ENCODE measurements at regions not wholly inside any gene's neighbourhood (a gene's known extent, or its start where the extent isn't known, plus 50 kb on each side); places are given as distances from the start of the nearest gene placed in this dataset.
"Not testable (repeated sequence)": the region's sequence is repeated elsewhere in the genome, so short reads cannot be mapped to it uniquely, and the experiment has no call there.

DNA sequence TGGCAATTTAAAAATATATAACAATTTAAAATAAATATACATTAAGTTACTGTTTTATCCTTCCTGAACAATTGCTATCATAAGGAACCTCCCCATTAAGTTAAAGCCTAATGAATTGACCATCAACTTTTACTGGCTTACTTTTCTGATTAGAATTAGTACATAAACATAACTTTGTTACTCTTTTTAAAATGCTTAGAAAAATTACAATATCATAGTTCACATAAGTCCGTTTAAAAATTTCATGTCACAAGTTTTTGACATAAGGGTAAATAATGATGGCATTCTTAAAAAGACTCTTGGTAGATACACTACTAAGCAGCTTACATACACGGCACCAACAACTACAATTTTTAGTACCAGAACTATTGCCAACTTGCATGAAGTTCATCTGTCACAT lies 1308.6 kb downstream of the FSCB start:
- intact Hi-C loops (cut with micrococcal nuclease): no loop called here

DNA sequence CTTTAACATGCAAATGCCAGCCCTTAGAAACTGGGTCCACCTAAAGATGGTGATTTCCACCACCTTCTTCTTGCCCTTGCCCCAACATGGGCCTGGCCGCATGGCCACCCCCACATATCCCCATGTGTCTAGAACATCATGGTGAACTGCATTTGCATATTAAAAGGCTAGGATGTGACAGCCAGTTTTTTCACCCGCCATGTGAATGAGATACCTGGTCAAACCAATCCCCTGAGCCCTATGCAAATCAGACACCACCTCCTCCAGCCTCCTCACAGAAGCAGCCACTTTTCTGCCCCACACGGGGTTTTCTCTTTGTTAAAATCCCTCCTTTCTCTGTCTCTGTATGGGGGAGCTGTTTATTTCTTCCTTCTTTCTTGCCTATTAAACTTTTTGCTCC lies 1322.5 kb downstream of the FSCB start:
- intact Hi-C loops (cut with micrococcal nuclease): no loop called here

DNA sequence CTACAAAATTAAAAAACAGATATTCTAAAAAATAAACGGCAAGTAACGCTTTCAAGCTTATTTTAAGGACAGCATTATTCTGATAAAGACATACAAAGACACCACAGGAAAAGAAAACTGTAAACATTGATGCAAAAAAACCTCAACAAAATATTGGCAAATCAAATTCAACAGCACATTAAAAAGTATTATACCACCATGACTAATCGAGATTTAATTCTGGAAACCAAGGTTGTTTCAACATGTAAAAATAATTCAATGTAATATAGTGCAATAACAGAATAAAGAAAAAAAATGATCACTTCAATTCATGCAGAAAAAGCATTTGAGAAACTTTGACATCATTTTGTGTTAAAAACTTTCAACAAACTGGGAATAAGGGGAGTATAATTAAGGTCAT lies 1323.2 kb downstream of the FSCB start:
- intact Hi-C loops (cut with micrococcal nuclease): no loop called here

DNA sequence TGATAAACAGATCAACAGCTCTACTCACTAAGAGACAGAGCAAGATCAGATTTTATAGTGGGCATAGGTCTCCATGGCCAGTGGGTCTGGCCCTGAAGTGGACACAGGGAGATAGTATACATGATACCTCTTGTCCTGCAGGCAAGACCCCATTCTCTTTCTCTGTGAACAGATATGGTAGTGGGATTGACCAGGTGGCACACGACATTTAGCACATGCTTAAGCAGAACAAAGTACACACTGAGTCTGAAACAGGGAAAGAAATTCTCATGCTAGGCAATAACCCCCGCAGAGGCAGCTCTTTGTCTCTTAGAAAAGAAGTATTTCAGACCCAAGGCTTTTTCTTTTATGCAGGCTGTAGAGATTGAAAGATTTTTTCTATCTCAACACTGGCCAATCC lies 1331.2 kb downstream of the FSCB start:
- intact Hi-C loops (cut with micrococcal nuclease): no loop called here

DNA sequence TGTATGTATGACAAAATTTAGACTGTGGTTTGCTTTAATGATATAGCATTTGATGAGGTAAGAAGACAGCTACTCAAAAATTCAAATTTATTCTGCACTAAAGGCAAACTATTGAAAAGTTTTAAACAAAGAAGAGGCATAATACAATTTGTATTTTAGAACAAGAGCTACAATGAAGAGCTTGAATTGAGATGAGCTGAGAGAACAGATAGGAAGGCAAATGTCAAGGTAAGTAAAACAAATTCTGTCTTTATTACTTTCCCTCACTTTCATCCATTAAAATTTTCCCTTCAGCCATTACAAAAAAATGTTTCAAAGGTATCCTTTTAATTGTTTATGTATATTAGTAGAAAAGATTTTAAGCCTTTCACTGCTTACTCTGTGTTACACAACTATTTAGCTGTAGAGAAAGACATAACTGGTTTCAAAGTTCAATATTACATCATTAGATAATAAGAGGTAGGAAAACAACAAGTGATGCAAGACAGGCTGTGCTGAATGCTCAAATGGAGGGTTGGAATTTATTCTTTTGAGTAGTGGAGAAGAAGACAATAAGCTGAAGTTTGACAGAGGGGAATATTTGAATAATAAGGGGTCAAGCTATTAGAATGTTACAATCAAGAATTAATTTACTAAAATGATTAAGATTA lies 1334.1 kb downstream of the FSCB start:
- intact Hi-C loops (cut with micrococcal nuclease): no loop called here

DNA sequence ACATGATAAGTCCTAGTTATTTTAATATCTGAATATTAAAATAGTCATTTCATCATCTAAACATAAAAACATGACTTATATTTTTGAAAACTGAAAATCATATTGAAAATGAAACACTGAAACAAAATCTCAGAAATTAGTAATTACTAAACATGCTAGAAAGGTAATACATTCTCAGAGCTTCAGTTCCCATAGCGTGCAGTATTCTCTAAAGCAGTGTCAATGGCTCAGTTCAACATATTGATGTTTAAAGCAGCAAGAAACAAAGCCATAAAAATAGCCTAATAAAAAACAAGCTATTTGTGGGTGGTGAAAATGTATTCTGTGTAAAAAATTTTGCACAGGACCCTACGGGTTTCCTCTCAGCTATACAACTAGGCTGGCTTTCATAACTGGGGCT lies 1337.4 kb downstream of the FSCB start:
- intact Hi-C loops (cut with micrococcal nuclease): no loop called here

DNA sequence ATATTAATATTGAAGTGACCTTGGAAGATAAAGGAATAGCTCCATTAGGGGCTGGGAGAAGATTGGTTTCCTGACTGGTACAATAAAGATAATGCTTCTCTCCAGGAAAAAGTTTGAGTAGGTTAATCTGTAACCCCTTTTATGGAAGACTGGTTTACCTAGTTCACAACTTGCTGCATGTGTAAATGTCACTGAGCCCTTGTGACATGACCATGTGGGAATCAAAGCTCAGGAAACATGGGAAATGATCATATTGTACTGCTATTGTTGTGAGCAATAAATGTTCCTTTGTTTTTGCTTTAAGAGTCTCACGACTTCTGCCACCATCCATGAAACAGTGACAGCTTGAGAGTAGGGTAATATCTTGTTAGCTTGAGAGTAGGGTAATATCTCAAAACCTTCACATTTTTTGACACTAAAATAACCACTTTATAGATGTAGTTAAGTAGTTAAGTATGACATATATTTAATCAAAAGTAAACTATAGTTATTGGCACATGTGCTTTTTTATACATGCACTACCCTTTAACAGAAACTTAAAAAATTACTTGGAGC lies 1338.6 kb downstream of the FSCB start:
- intact Hi-C loops (cut with micrococcal nuclease): no loop called here

DNA sequence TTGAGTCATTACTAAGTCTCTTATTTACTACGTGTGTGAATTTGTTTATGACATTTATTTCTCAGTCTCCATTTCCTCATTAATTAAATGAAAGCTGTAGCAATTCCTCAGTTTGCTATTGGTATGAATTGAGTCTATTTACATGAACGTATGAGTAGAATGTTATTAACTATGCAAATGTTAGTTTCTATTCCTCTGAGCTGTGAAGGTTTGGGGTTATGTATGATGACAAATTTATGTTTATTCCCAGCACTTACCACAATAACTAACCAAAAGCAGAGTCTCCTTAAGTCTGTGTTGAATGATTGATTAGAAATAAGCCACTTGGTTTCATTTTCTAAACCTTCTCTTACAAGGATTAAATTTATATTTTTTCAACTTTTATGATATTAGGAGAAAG lies 1340.9 kb downstream of the FSCB start:
- intact Hi-C loops (cut with micrococcal nuclease): no loop called here

DNA sequence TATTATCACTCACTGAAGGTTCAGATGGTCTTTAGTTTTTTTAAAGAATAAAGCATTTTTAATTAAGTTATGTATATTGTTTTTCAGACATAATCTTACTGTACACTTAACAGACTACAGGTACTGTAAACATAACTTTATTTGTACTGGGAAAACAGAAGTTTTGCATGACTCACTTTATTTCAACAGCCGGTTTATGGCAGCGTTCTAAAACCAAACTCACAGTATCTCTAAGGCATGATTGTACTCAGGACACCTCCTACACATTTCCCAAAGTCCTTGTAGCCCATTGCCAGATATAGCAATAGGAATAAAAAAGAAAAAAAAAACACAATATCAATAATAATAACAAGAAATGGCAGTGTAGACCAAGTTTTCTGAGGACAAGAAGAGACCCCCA lies 1341.4 kb downstream of the FSCB start:
- intact Hi-C loops (cut with micrococcal nuclease): no loop called here

DNA sequence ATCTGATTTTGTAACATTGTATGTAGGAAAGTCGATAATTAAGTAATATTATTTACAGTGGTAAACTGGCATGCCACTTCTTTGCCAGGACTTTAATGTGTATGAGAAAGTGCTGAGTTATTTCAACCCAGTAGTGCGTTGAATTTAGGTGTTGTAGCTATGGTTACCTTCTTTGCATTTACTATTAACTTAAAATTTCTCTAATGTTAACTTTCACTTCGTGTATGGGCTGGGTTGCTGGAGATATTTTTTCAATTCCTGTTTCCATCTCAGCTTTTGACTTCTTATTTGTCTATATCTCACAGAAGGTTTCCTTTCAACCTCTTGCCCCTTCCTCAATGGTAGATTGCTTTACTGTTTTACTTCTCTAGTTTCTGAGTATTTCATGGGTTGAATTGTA lies 1345.6 kb downstream of the FSCB start:
- intact Hi-C loops (cut with micrococcal nuclease): no loop called here

DNA sequence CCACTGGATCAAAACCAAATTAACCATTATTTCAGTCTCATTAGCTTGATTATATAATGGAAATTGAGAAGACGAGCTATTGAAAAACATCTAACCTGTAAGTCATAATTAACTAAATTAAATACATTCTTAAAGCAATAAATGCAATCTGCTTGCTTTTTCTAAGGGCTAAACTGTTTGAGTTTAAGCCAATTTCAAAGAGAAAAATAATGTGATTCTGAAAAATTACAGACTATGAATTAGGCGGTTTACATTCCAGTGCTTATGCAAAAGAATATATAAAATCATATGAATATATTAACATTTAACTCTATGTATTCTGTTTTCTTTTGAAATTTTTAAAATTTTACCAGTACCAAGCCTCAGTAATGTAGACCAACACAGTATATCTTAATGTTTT lies 1349.4 kb downstream of the FSCB start:
- intact Hi-C loops (cut with micrococcal nuclease): no loop called here

DNA sequence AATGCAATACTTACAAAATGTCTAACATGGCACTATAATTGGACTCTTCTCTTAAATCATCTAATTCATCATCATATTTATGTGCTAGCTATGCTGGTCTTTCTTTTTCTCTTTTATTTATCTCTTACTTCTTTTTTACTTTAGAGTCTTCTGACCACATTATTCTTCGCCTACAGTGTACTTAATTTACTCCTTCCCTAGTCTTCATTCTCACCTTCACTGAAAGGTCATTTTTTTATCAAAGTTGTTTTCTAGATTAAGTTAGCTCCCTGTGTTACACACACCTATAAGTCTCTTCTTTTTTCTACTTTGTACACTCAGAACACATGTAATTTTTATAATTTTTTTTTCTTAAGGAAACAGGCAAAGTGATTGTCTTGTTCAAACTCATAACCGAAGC lies 1351.2 kb downstream of the FSCB start:
- intact Hi-C loops (cut with micrococcal nuclease): no loop called here

DNA sequence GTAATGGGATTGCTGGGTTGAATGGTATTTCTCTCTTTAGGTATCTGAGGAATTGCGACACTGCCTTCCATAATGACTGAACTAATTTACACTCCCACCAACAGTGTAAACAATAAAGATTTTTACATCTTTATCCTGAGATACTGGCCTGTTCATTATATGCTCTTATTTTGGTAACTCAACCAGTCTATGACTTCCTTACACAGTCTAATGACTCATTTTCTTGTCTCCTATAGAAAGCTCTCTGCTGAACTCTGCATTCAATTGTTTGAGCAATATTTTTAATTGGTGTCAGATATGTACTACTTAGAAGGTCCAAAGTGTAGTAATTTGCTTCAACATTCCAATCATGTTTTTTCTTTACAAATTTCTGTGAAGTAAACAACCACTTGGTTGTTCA lies 1351.8 kb downstream of the FSCB start:
- intact Hi-C loops (cut with micrococcal nuclease): no loop called here

DNA sequence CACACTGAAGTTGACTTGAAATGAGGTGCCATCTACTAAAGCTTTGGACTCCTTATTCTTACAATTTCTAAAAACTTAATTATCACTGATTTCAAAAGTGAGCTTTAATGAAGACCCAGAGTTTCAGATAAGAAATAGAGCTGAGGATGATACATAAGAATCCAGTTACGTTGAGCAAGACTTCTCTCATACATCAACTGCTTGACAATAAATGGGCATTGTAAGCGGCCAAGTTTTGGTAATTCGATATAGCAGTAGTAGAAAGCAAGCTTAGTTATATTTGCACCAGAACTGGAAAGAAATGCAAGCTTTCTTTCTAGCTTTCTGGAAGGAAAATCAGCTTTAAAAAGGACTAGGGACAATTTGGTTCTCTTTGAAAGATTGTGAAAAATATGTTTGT lies 1359.6 kb downstream of the FSCB start:
- intact Hi-C loops (cut with micrococcal nuclease): no loop called here

DNA sequence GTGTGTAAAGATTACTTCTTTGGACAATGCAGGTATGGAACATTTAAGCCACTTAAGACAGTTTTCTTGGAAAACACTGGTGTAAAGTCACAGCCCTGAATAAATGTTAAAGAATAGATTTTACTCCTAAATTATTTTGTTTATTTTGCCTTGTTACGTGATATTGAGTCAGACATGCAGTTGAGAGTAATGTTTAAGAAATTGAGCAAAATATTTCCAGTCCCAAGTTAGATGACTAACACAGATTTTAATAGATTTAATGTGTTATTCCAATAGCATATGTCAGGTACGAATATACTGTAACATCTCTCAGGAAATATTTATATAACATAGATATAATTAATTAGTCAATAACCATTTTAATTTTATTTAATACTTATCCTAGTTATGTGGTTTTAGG lies 1361.7 kb downstream of the FSCB start:
- intact Hi-C loops (cut with micrococcal nuclease): no loop called here

DNA sequence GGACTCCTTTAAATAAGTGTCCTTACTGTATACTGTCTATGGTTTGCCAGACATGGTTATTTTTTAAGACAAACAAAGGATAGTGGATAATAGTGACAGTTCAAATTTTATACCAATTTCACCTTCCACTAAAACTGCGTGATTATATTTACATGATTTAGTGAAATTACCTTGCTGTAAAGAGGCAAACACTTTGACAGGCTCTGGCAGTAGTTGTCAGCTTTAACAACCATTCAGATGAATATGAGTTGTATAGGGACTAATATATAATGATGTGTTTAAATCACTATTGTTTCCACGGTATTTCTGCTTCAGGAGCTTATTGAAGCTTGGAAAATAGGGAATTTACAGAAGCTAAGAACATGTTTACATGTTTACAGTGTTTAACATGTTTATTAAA lies 1364.0 kb downstream of the FSCB start:
- intact Hi-C loops (cut with micrococcal nuclease): no loop called here

DNA sequence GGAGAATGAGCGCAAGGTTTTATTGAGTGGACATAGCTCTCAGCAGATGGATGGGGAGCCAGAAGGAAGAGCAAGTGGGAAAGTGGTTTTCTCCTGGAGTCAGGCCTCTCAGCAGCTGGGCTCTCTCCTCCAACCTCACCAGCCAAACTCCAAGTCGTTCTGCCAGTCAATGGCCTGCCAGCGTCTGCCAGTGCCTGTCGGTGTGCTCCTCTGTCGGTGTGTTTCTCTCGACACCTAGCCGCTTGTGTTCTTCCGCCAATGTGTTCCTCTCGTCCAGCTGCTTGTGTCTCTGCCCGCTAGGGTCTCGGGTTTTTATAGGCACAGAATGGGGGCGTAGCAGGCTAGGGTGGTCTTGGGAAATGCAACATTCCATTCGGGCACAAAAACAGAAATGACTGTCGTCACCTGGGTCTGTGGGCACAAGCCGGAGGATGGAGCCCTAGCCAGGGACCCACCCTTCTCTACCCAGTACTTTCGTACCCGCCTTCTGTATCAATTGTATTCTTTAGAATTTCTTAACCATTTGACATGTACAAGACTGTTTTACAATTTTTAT lies 1365.4 kb downstream of the FSCB start:
- intact Hi-C loops (cut with micrococcal nuclease): no loop called here

DNA sequence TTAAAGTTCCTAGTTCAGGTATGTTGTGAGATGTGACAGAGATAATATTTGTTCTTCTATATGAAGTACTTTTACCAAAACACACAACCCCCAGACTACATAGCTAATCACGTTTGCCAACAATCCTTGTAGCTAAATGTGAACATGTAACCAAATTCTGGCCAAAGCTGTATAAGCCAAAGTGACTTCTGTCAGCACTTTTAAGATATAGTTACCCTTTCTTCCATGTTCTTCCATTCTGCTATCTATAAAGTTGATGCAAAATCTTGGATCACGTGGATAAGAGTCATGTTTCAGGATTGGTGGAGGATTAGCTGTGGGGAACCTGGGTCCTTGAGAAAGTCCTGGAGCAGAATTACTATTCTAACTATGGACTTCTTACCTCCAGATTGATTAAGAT lies 1366.6 kb downstream of the FSCB start:
- intact Hi-C loops (cut with micrococcal nuclease): no loop called here

DNA sequence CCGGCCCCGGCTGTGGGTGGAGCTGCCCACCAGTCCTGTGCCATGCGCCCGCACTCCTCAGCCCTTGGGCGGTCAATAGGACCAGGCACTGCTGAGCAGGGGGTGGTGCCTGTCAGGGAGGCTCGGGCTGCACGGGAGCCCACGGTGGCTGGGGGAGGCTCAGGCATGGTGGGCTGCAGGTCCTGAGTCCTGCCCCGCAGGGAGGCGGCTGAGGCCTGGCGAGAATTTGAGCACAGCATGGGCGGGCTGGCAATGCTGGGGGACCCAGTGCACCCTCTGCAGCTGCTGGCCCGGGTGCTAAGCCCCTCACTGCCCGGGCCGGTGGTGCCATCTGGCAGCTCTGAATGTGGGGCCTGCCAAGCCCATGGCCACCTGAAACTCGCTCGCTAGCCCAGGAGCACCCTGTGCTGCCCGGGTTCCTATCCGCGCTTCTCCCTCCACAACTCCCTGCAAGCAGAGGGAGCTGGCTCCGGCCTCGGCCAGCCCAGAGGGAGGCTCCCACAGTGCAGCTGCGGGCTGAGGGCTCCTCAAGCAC lies 1371.1 kb downstream of the FSCB start:
- intact Hi-C loops (cut with micrococcal nuclease): no loop called here

DNA sequence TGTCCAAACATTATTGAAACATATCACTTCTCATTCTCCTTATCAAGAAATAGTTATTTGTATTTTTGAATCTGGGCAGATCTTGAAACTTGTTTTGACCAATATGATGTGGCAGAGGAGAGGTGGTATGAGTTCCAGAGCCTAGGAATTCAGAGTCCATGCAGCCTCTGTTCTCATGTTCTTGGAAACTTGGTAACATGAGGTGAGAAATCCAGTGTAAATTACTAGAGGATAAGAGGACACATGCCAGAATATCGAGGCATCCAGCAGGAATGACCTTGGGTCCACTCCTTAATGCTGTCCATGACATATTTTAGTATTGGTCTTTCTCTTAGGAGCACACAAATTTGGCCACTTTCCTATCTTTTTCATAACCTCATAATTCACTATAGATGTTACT lies 1374.6 kb downstream of the FSCB start:
- intact Hi-C loops (cut with micrococcal nuclease): no loop called here

DNA sequence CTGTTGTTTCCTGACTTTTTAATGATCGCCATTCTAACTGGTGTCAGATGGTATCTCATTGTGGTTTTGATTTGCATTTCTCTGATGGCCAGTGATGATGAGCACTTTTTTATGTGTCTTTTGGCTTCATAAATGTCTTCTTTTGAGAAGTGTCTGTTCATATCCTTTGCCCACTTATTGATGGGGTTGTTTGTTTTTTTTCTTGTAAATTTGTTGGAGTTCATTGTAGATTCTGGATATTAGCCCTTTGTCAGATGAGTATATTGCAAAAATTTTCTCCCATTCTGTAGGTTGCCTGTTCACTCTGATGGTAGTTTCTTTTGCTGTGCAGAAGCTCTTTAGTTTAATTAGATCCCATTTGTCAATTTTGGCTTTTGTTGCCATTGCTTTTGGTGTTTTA lies 1378.7 kb downstream of the FSCB start:
- intact Hi-C loops (cut with micrococcal nuclease): not testable (repeated sequence)

DNA sequence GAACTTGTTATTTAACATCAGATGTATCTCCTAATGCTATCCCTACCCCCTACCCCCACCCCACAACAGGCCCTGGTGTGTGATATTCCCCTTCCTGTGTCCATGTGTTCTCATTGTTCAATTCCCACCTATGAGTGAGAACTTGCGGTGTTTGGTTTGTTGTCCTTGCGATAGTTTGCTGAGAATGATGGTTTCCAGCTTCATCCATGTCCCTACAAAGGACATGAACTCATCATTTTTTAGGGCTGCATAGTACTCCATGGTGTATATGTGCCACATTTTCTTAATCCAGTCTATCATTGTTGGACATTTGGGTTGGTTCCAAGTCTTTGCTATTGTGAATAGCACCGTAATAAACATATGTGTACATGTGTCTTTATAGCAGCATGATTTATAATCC lies 1379.2 kb downstream of the FSCB start:
- intact Hi-C loops (cut with micrococcal nuclease): not testable (repeated sequence)

DNA sequence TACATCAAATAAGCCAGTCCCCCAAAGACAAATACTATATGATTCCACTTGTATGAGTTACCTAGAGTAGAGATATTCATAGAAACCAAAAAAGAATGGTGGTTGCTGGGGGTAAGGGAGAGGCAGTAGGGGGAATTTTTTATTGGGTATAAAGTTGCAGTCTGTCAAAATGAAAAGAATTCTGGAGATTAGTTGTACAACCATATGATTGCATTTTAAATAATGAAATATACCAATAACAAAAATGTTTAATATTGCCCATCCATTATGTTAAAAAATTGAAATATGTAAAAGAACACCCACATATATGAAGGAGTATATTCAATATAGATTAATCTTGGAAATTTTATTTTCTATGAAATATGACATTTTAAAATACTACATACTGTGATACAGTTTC lies 1383.5 kb downstream of the FSCB start:
- intact Hi-C loops (cut with micrococcal nuclease): no loop called here
